HG03521 (cell line): ENCODE measurements at regions not wholly inside any gene's neighbourhood (a gene's known extent, or its start where the extent isn't known, plus 50 kb on each side); places are given as distances from the start of the nearest gene placed in this dataset.

Experiments used
- ATAC-seq: cut with Tn5 transposase; IDR thresholded peaks from one replicate; pipeline ENCODE4 v1.9.1; 2021; ENCODE audit warnings: mild to moderate bottlenecking, moderate library complexity; ENCODE audit not compliant: unreplicated experiment

GRCh38 chr10:88082391-88082790 lies 219.0 kb downstream of the PTEN start:
- peak; percentile 21 for ATAC-seq

GRCh38 chr10:88082806-88083596 lies 219.6 kb downstream of the PTEN start:
- peak; percentile 61 for ATAC-seq

- no peak for ATAC-seq
These were observed 220.2 kb downstream of the PTEN start for GRCh38 chr10:88083597-88083989.

DNA sequence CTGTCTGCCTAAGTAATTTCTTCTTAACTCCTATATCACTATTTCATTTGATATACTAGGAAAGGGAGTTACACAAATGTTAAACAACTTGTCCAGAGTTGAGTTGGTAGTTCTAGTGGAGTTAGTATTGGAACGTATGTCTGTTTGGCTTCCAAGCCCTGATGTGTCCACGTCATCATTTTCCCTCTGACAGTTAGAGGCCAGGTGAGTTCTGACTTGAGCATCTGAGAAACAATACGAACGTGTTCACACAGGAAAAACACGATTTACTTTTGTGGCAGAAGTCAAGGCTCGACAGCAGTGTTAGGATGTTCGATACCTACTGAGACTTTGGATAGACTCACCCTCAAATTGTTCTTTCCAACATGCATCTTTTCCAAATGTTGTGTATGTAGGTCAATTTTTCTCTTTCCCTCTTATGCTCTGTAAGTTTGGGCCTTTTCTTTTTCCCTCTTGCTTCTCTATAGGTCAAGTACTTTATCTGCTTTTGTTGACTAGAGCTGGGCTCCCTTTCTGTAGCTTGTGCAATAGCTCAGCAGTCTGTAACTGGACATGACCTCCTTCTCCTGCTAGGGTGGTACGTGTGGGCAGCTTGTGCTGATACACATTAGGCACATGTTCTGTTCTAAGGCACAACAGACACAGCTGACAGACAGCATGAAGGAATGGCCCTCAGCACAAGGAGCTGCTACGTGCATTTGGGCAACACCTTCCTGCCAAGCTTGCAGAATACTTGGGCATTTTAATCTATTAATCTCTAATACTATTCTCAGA lies 222.9 kb downstream of the PTEN start:
- no peak for ATAC-seq

DNA sequence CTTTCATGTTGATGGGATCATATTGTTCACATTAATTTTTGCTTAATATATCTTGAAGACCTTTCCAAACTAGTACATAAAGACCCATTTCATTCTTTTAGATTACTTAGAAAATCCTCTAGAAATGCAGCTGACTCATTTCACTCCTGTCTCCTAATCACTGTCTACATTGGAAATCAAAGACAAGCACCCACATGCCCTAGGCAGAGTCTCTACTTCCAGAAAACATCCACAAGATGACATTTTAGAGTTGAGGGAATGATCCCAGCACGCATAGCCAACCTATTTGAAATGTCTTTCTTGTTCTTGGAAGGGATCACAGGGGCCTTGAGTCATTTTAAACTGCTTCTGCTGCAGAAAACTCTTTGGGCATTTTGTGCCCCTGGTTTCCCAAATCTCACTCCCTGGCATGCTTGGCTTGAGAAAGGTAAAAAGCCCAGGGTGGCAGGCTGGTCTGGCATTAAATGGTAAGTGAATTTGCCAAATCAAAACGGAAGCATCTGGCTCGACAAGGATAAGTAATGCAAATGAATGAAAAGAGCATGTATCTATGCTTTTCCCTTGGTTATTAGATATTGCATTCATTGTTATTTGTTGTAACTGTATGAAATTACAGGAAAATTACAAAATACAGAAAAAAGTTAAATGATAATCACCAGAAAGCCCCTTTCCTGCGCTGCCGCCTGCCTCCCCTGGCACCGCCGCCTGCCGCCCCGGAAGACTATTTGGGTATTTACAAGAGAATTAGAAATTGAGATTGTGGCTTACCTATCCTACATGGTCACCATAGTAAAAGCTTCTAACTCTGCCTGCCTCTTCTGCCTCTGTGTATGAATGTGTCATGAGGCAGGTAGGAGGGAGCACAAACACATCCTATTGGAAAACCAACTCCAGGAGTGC lies 225.3 kb downstream of the PTEN start:
- no peak for ATAC-seq

- ATAC-seq = no peak
These were observed 226.1 kb downstream of the PTEN start for GRCh38 chr10:88089498-88089897.

GRCh38 chr10:88090568-88091214 lies 227.3 kb downstream of the PTEN start:
- no peak for ATAC-seq

GRCh38 chr10:88091490-88092061 lies 228.2 kb downstream of the PTEN start:
- peak; percentile 75 for ATAC-seq

DNA sequence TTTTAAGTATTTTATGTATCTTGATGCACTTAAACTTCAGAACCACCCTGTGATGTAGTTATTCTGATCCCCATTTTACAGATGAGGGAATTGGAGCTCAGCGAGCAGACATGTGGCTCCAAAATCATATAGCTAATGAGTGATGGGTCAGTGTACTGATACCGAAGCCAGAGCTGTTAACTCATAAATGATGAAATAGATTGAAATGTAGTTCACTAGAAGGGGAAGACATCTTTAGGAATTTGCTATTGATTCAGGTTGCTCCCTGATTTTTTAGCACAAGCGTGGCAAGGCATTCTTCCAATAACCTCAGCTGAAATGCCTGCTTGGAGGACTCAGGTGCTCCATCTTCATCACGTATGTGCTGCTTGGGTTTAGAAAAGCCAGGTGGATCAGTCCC lies 228.8 kb downstream of the PTEN start:
- no peak for ATAC-seq

DNA sequence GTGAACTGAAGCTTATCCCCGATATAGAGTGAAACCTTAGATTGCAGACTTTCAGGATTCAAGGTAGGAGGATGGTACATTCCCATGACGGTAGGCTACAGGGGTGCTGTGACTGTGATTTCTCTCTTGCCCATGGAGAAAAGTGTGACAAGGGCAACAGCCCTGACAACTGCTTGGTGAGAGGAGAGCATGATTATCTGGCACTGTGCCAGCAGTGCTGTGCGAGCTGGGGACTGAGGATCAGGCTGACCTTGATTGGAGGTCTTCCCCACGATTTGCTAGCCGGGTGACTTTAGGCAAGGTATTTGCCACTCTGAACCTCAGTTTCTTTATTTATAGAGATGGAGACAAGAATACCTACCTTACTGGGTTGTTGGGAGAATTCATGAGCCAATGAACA lies 229.5 kb downstream of the PTEN start:
- no peak for ATAC-seq

DNA sequence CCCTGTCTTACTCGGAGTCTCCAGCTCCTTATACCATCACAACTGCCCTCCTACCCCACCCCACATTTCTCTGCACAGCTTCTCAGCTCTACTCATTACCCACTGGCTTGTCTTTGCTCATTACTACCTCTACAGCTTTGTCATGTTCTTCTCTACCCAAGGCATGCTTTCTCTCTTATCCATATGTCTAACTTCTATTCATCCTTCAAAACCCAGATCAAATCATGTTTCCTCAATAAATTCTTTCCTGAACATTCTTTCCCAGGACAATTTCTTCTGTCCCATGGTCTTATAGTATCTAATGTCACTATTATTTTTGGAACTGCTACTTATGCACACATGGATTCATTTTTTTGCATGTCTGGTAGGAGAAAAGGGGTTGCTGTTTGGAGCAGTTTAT lies 231.4 kb downstream of the PTEN start:
- no peak for ATAC-seq

DNA sequence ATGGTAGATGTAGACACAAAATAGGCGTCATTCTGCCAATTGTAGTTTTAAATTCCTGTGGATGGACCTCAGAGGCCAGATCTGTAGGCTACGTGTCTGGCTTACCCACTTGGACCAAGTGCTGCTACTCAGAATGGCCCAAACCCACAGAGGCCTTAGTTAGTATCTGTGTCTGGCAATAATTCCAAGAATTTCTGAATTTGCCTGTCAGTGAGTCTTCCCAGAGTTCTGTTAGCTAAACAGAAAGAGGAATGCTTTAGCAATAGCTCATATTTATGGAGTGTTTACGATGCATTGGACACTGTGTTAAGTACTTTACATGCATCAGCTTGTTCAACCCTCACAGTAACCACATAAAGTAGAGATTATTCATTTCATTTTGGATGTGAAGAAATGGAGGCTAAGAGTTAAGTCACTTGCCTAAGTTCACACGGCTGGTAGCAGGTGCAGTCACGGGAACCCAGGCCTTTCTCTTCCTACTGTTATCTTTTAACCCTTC lies 231.8 kb downstream of the PTEN start:
- no peak for ATAC-seq

DNA sequence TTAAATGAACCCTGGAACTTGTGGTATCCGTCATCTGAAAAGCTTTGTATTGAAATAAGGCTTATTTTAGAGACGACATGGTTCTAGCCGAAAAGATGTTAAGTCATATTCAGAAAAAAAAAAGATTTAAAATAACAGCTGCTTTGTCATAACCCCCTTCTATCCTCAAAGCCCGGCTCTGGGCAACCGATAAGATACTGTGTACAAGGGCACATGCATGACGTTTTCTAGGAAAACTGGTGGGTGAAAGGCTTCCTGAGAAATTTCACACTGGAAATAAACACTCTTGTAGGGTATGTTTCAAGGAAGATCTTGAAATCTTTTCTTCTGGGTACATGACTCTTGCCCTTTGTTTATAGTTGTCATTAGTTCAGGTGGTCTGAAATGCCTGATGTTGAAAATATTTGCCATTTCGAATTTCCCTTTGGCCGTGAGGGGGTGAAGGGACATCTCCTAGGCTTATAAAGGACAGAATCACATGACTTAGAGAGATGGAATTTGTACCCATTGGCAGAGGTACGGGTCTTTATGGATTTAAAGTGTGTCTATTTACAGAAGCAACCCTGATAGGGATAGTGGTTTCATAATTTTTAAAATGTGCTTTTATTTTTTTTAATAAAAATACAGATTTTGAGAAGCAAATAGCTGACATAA lies 232.5 kb downstream of the PTEN start:
- ATAC-seq = no peak

DNA sequence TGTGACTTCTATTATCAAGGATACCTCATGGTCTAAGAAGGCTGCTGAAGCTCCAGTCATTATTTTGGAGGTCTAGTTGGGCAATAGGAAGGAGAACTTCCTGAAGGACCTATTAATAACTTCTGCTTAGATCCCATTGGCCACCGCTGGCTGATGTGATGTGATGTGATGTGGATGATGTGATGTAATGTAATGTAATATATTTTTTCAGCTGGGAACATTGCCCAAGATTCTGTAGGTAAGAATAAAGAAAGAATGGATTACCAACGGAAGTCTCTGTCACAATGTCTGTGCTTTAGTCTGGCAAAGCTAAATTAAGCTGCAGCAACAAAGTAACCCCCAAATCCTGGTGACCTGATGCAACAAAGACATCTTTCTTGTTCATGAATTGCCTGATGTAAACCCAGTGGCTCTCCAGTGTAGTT lies 233.7 kb downstream of the PTEN start:
- no peak for ATAC-seq

DNA sequence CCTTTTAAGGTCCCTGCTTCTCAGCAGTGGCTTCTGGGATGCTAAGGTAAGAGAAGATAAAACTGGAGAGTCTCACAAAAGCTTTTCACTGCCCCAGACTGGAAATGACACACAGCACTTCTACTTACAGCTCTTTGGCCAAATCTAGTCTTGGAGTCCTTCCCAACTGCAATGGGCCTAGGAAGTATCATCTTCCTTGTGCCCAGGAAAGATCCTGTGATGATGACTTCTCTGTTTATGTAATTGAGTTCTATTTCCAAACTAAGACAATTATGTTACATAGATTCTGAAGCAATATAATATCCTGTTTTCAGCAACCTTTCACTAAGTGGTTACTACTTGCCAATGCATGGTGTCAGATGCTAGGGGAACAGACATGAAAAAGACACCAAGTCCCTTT lies 234.1 kb downstream of the PTEN start:
- no peak for ATAC-seq

DNA sequence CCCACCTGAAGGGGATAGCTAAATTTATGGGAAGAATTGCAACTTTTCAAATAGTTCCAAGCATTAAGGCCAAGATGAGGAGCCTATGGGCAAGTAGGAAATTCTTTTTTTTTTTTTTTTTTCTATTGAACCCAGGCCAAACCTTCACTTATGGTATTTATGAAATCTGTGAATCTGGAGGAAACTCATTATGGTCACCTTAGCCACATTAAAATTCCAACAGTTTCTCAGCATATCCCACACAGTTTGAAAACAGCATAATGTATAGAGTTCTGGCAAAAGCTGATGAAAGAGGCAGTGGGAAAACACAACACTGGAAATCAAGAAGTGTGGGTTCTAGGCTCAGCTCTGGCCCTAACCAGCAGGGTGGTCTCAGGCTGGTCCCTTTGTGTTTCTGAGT lies 236.9 kb downstream of the PTEN start:
- no peak for ATAC-seq

DNA sequence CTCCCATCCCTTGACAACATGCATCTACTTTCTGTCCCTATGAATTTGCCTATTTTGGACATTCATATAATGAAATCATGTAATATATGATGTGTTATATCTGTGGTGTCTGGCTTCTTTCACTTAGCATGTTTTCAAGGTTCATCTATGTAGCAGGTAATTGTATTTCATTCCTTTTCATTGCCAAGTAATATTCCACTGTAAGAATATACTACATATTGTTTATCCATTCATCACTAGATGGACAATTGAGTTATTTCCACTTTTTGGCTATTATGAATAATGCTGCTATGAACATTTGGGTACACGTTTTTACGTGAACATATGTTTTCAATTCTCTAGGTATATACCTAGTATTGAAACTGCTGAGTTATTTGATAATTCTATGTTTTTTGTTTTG lies 238.2 kb downstream of the PTEN start:
- no peak for ATAC-seq

DNA sequence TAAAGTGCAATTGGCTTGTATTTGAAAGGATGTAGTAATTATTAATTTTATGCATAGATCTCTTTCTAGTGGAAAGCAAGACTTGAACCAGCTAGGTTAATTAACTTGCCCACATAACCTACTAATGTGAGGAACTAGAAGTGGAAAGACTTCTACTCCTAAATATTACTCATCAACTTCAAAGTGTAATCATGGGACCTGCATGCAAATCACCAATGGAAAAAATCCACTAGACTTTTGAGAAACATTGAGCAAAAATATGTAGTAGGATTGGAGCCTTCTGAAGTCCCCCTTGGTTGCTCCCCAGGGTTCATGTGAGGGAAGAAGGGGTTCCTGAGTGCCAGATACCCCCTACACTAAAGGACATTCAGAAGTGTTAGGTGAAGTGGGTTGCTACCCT lies 240.2 kb downstream of the PTEN start:
- no peak for ATAC-seq

- ATAC-seq = no peak
These were observed 240.8 kb downstream of the PTEN start for GRCh38 chr10:88104223-88104622.

DNA sequence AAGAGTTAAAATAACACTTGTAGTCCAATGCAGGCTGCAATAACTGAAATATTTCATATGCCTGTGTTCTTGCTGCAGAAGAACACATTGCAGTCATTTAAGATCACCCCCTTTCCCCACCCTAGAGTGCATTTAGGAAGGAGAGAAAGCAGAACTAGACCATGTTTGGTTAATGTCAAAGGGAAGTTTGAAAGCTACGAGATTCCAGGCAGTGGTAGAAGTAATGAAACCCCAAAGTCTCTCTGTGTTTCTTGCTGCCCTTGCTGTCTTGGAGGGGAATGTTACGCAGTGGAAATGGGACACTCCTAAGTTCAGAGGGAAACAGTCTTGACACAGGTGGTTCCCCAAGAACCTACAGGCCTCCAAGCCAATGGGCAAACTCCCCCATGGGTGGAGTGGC lies 242.9 kb downstream of the PTEN start:
- no peak for ATAC-seq
